ENCODE measurements at regions not wholly inside any gene's neighbourhood (a gene's known extent, or its start where the extent isn't known, plus 50 kb on each side); places are given as distances from the start of the nearest gene placed in this dataset.

- no peak for TF ChIP-seq CTCF (IDR thresholded peaks at IDR 0.05; ENCODE audit: low read depth, low read length, poor library complexity, severe bottlenecking)
- no peak for TF ChIP-seq EZH2phosphoT487 (IDR thresholded peaks at IDR 0.05; ENCODE audit: borderline replicate concordance, low read length)
These were observed 149.4 kb upstream of the HS3ST2 start for GRCh38 chr16:22664561-22664997.
